ENCODE measurements at regions not wholly inside any gene's neighbourhood (a gene's known extent, or its start where the extent isn't known, plus 50 kb on each side); places are given as distances from the start of the nearest gene placed in this dataset.

- Histone ChIP-seq H3K27ac (ENCODE audit: low read length) (no peak overlapping the region), H3K9me3 (ENCODE audit: control insufficient read depth in 1 of 2, low read length in 2 of 2) (no peaks in the 10 kb centered on the region), H3K4me1 (ENCODE audit: control insufficient read depth in 1 of 2, insufficient read depth in 2 of 2, low read length in 2 of 2) (no peaks in the 10 kb centered on the region), H3K4me3 (ENCODE audit: low read depth in 1 of 2, low read length in 2 of 2) (no peak overlapping the region), H3K36me3 (ENCODE audit: control insufficient read depth in 1 of 2, insufficient read depth in 2 of 2, low read length in 2 of 2) (no peaks in the 10 kb centered on the region), H3K27me3 (ENCODE audit: low read depth, low read length) (no peaks in the 10 kb centered on the region)
Measured at GRCh38 chr7:21159506-21159905, 268.4 kb upstream of the SP4 start.

GRCh38 chr7:21160401-21160800 lies 267.5 kb upstream of the SP4 start:
- no peaks in the 10 kb centered on the region for H3K4me1 ChIP-seq (ENCODE audit: control insufficient read depth in 1 of 2, insufficient read depth in 2 of 2, low read length in 2 of 2)
- no peaks in the 10 kb centered on the region for H3K27me3 ChIP-seq (ENCODE audit: low read depth, low read length)
- H3K27ac ChIP-seq (ENCODE audit: low read length) = no peak overlapping the region
- H3K9me3 ChIP-seq (ENCODE audit: control insufficient read depth in 1 of 2, low read length in 2 of 2) = no peaks in the 10 kb centered on the region
- no peak overlapping the region for H3K4me3 ChIP-seq (ENCODE audit: low read depth in 1 of 2, low read length in 2 of 2)
- H3K36me3 ChIP-seq (ENCODE audit: control insufficient read depth in 1 of 2, insufficient read depth in 2 of 2, low read length in 2 of 2) = no peaks in the 10 kb centered on the region

- no peak overlapping the region for H3K27ac ChIP-seq (ENCODE audit: low read length)
- peaks cover 0 to 3% of the 10 kb centered on the region in 2 donors for H3K9me3 ChIP-seq (ENCODE audit: control insufficient read depth in 1 of 2, low read length in 2 of 2)
- no peak overlapping the region for H3K4me3 ChIP-seq (ENCODE audit: low read depth in 1 of 2, low read length in 2 of 2)
- no peaks in the 10 kb centered on the region for H3K36me3 ChIP-seq (ENCODE audit: control insufficient read depth in 1 of 2, insufficient read depth in 2 of 2, low read length in 2 of 2)
- H3K4me1 ChIP-seq (ENCODE audit: control insufficient read depth in 1 of 2, insufficient read depth in 2 of 2, low read length in 2 of 2) = peaks cover 0 to 5% of the 10 kb centered on the region in 2 donors
- H3K27me3 ChIP-seq (ENCODE audit: low read depth, low read length) = no peaks in the 10 kb centered on the region
Measured at GRCh38 chr7:21167942-21168341, 259.9 kb upstream of the SP4 start.

- no peaks in the 10 kb centered on the region for H3K27me3 ChIP-seq (ENCODE audit: low read depth, low read length)
- no peak overlapping the region for H3K27ac ChIP-seq (ENCODE audit: low read length)
- no peak overlapping the region for H3K4me3 ChIP-seq (ENCODE audit: low read depth in 1 of 2, low read length in 2 of 2)
- peaks cover 0 to 5% of the 10 kb centered on the region in 2 donors for H3K4me1 ChIP-seq (ENCODE audit: control insufficient read depth in 1 of 2, insufficient read depth in 2 of 2, low read length in 2 of 2)
- H3K36me3 ChIP-seq (ENCODE audit: control insufficient read depth in 1 of 2, insufficient read depth in 2 of 2, low read length in 2 of 2) = no peaks in the 10 kb centered on the region
- peaks cover 0 to 3% of the 10 kb centered on the region in 2 donors for H3K9me3 ChIP-seq (ENCODE audit: control insufficient read depth in 1 of 2, low read length in 2 of 2)
Measured at GRCh38 chr7:21169667-21170580, 258.0 kb upstream of the SP4 start.

GRCh38 chr7:21172800-21173199 lies 255.1 kb upstream of the SP4 start:
- no peak overlapping the region for H3K27ac ChIP-seq (ENCODE audit: low read length)
- peaks cover 0 to 3% of the 10 kb centered on the region in 2 donors for H3K9me3 ChIP-seq (ENCODE audit: control insufficient read depth in 1 of 2, low read length in 2 of 2)
- no peaks in the 10 kb centered on the region for H3K27me3 ChIP-seq (ENCODE audit: low read depth, low read length)
- no peak overlapping the region for H3K4me3 ChIP-seq (ENCODE audit: low read depth in 1 of 2, low read length in 2 of 2)
- H3K36me3 ChIP-seq (ENCODE audit: control insufficient read depth in 1 of 2, insufficient read depth in 2 of 2, low read length in 2 of 2) = no peaks in the 10 kb centered on the region
- H3K4me1 ChIP-seq (ENCODE audit: control insufficient read depth in 1 of 2, insufficient read depth in 2 of 2, low read length in 2 of 2) = peaks cover 0 to 5% of the 10 kb centered on the region in 2 donors

GRCh38 chr7:21173436-21173835 lies 254.4 kb upstream of the SP4 start:
- Histone ChIP-seq H3K27ac (ENCODE audit: low read length) (no peak overlapping the region), H3K36me3 (ENCODE audit: control insufficient read depth in 1 of 2, insufficient read depth in 2 of 2, low read length in 2 of 2) (no peaks in the 10 kb centered on the region), H3K27me3 (ENCODE audit: low read depth, low read length) (no peaks in the 10 kb centered on the region), H3K9me3 (ENCODE audit: control insufficient read depth in 1 of 2, low read length in 2 of 2) (no peaks in the 10 kb centered on the region), H3K4me3 (ENCODE audit: low read depth in 1 of 2, low read length in 2 of 2) (no peak overlapping the region), H3K4me1 (ENCODE audit: control insufficient read depth in 1 of 2, insufficient read depth in 2 of 2, low read length in 2 of 2) (peaks cover 0 to 5% of the 10 kb centered on the region in 2 donors)

- no peaks in the 10 kb centered on the region for H3K27me3 ChIP-seq (ENCODE audit: low read depth, low read length)
- no peak overlapping the region for H3K27ac ChIP-seq (ENCODE audit: low read length)
- H3K36me3 ChIP-seq (ENCODE audit: control insufficient read depth in 1 of 2, insufficient read depth in 2 of 2, low read length in 2 of 2) = no peaks in the 10 kb centered on the region
- no peaks in the 10 kb centered on the region for H3K4me1 ChIP-seq (ENCODE audit: control insufficient read depth in 1 of 2, insufficient read depth in 2 of 2, low read length in 2 of 2)
- H3K9me3 ChIP-seq (ENCODE audit: control insufficient read depth in 1 of 2, low read length in 2 of 2) = no peaks in the 10 kb centered on the region
- no peak overlapping the region for H3K4me3 ChIP-seq (ENCODE audit: low read depth in 1 of 2, low read length in 2 of 2)
Measured at GRCh38 chr7:21175714-21176113, 252.2 kb upstream of the SP4 start.

GRCh38 chr7:21184942-21185652 lies 242.8 kb upstream of the SP4 start:
- H3K4me1 ChIP-seq (ENCODE audit: control insufficient read depth in 1 of 2, insufficient read depth in 2 of 2, low read length in 2 of 2) = no peaks in the 10 kb centered on the region
- H3K4me3 ChIP-seq (ENCODE audit: low read depth in 1 of 2, low read length in 2 of 2) = no peak overlapping the region
- H3K36me3 ChIP-seq (ENCODE audit: control insufficient read depth in 1 of 2, insufficient read depth in 2 of 2, low read length in 2 of 2) = no peaks in the 10 kb centered on the region
- H3K27me3 ChIP-seq (ENCODE audit: low read depth, low read length) = no peaks in the 10 kb centered on the region
- H3K27ac ChIP-seq (ENCODE audit: low read length) = no peak overlapping the region
- H3K9me3 ChIP-seq (ENCODE audit: control insufficient read depth in 1 of 2, low read length in 2 of 2) = no peaks in the 10 kb centered on the region

GRCh38 chr7:21185653-21186265 lies 242.1 kb upstream of the SP4 start:
- Histone ChIP-seq H3K9me3 (ENCODE audit: control insufficient read depth in 1 of 2, low read length in 2 of 2) (no peaks in the 10 kb centered on the region), H3K27me3 (ENCODE audit: low read depth, low read length) (no peaks in the 10 kb centered on the region), H3K36me3 (ENCODE audit: control insufficient read depth in 1 of 2, insufficient read depth in 2 of 2, low read length in 2 of 2) (no peaks in the 10 kb centered on the region), H3K27ac (ENCODE audit: low read length) (no peak overlapping the region), H3K4me1 (ENCODE audit: control insufficient read depth in 1 of 2, insufficient read depth in 2 of 2, low read length in 2 of 2) (no peaks in the 10 kb centered on the region), H3K4me3 (ENCODE audit: low read depth in 1 of 2, low read length in 2 of 2) (no peak overlapping the region)

GRCh38 chr7:21191321-21192073 lies 236.4 kb upstream of the SP4 start:
- no peaks in the 10 kb centered on the region for H3K36me3 ChIP-seq (ENCODE audit: control insufficient read depth in 1 of 2, insufficient read depth in 2 of 2, low read length in 2 of 2)
- no peak overlapping the region for H3K27ac ChIP-seq (ENCODE audit: low read length)

GRCh38 chr7:21192657-21193056 lies 235.2 kb upstream of the SP4 start:
- no peak overlapping the region for H3K27ac ChIP-seq (ENCODE audit: low read length)

More at GRCh38 chr7:21191321-21192073, 236.4 kb upstream of the SP4 start:
- Histone ChIP-seq H3K4me3 (ENCODE audit: low read depth in 1 of 2, low read length in 2 of 2) (no peak overlapping the region), H3K9me3 (ENCODE audit: control insufficient read depth in 1 of 2, low read length in 2 of 2) (no peaks in the 10 kb centered on the region), H3K27me3 (ENCODE audit: low read depth, low read length) (no peaks in the 10 kb centered on the region), H3K4me1 (ENCODE audit: control insufficient read depth in 1 of 2, insufficient read depth in 2 of 2, low read length in 2 of 2) (no peaks in the 10 kb centered on the region)

More at GRCh38 chr7:21192657-21193056, 235.2 kb upstream of the SP4 start:
- Histone ChIP-seq H3K4me1 (ENCODE audit: control insufficient read depth in 1 of 2, insufficient read depth in 2 of 2, low read length in 2 of 2) (no peaks in the 10 kb centered on the region), H3K9me3 (ENCODE audit: control insufficient read depth in 1 of 2, low read length in 2 of 2) (no peaks in the 10 kb centered on the region), H3K36me3 (ENCODE audit: control insufficient read depth in 1 of 2, insufficient read depth in 2 of 2, low read length in 2 of 2) (no peaks in the 10 kb centered on the region), H3K4me3 (ENCODE audit: low read depth in 1 of 2, low read length in 2 of 2) (no peak overlapping the region), H3K27me3 (ENCODE audit: low read depth, low read length) (no peaks in the 10 kb centered on the region)
